ENCODE measurements at regions not wholly inside any gene's neighbourhood (a gene's known extent, or its start where the extent isn't known, plus 50 kb on each side); places are given as distances from the start of the nearest gene placed in this dataset.

DNA sequence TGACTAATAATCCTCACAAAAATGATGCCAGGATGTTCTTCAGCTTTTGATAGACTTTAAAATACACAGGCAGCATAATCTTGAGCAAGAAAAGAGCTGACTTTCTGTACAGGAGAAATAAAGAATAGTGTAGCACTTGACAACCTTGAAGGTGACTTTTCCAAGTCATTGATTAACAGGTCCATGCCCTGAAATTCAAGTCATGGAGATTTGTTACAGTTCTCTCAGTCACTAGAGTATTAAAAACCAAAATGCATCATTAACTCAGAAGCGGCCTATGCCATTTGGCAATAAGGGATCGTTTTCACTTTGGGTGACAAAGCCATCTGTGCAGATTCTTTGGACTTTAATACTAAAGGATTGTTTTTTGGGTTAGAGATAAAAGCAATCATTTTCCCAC, 692.7 kb upstream of the SGO1 start:
- TF ChIP-seq POLR2A (IDR thresholded peaks at IDR 0.05) = no peak
- TF ChIP-seq, protein P1, sequence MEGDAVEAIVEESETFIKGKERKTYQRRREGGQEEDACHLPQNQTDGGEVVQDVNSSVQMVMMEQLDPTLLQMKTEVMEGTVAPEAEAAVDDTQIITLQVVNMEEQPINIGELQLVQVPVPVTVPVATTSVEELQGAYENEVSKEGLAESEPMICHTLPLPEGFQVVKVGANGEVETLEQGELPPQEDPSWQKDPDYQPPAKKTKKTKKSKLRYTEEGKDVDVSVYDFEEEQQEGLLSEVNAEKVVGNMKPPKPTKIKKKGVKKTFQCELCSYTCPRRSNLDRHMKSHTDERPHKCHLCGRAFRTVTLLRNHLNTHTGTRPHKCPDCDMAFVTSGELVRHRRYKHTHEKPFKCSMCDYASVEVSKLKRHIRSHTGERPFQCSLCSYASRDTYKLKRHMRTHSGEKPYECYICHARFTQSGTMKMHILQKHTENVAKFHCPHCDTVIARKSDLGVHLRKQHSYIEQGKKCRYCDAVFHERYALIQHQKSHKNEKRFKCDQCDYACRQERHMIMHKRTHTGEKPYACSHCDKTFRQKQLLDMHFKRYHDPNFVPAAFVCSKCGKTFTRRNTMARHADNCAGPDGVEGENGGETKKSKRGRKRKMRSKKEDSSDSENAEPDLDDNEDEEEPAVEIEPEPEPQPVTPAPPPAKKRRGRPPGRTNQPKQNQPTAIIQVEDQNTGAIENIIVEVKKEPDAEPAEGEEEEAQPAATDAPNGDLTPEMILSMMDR (IDR thresholded peaks at IDR 0.05) = no peak

All from testis (tissue), 2 donors.